ENCODE measurements at regions not wholly inside any gene's neighbourhood (a gene's known extent, or its start where the extent isn't known, plus 50 kb on each side); places are given as distances from the start of the nearest gene placed in this dataset.

DNA sequence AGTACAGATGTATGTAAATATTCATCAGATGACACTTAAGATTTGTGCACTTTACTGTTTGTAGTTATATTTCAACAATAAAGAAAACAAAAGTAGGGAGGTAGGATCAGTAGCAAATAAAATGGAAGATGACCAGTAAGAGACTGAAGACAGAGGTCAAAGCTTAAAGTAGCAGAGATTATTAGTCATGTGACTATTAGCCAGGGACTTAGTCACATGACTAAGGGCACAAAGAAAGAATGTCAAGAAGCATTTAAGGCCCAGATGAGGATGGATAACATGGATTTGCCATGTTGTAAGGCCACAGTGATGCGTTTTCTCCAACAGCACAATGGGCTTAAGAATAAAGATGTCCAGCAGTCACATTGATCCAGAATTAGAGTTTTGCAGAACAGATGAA is 479.6 kb downstream of the BCOR start:
- Mint-ChIP-seq H3K27me3 (no peaks in the 10 kb centered on the region), H3K4me1 (ENCODE audit: low read depth) (peaks cover 25% of the 10 kb centered on the region), H3K9me3 (peaks cover 16% of the 10 kb centered on the region), H3K4me3 (no peak overlapping the region), H3K27ac (no peak overlapping the region), H3K36me3 (ENCODE audit: low read depth) (no peaks in the 10 kb centered on the region)
- TF ChIP-seq, protein P1, sequence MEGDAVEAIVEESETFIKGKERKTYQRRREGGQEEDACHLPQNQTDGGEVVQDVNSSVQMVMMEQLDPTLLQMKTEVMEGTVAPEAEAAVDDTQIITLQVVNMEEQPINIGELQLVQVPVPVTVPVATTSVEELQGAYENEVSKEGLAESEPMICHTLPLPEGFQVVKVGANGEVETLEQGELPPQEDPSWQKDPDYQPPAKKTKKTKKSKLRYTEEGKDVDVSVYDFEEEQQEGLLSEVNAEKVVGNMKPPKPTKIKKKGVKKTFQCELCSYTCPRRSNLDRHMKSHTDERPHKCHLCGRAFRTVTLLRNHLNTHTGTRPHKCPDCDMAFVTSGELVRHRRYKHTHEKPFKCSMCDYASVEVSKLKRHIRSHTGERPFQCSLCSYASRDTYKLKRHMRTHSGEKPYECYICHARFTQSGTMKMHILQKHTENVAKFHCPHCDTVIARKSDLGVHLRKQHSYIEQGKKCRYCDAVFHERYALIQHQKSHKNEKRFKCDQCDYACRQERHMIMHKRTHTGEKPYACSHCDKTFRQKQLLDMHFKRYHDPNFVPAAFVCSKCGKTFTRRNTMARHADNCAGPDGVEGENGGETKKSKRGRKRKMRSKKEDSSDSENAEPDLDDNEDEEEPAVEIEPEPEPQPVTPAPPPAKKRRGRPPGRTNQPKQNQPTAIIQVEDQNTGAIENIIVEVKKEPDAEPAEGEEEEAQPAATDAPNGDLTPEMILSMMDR (IDR thresholded peaks at IDR 0.05) = no peak
- POLR2A ChIA-PET = no interaction called here
- CTCF ChIA-PET = no interaction called here
- DNase-seq (no peak), ATAC-seq (no peak)
- intact Hi-C loops (cut with micrococcal nuclease) = loop anchor here (10.0 kb wide), 1 partner anchor 557 kb away; no protein-coding TSS in a partner anchor

GRCh38 chrX:39619182-39620009 is 478.4 kb downstream of the BCOR start:
- POLR2A ChIA-PET = no interaction called here
- no peak overlapping the region for H3K27ac Mint-ChIP-seq
- H3K27me3 Mint-ChIP-seq = no peaks in the 10 kb centered on the region
- ATAC-seq (no peak), DNase-seq (no peak)
- H3K36me3 Mint-ChIP-seq (ENCODE audit: low read depth) = no peaks in the 10 kb centered on the region
- H3K4me1 Mint-ChIP-seq (ENCODE audit: low read depth) = peaks cover 18% of the 10 kb centered on the region
- H3K9me3 Mint-ChIP-seq = peaks cover 16% of the 10 kb centered on the region
- intact Hi-C loops (cut with micrococcal nuclease) = loop anchor here (10.0 kb wide), 1 partner anchor 555 kb away; no protein-coding TSS in a partner anchor
- no peak overlapping the region for H3K4me3 Mint-ChIP-seq
- CTCF ChIA-PET = no interaction called here
- TF ChIP-seq, protein P1 (IDR thresholded peaks at IDR 0.05) = no peak

DNA sequence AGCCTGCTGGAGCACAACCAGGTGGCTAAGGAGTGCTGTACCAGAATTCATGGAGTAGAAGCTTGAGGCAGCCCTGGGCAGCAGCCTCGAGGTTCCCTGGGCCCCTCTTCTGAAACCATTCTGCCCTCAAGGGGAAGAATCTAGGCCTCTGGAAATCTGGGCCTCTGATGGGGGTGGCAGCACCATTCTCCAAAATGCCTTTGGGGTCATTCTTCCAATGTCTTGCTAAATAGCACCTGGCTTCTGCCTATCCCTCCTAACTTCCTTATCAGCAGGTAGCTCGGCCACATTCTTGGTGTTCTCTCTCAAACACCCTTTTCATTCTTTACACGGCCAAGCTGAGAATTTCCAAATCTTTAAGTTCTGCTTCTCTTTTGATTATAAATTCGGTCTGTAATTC is 473.6 kb downstream of the BCOR start:
- DNase-seq (no peak), ATAC-seq (no peak)
- H3K27me3 Mint-ChIP-seq = no peaks in the 10 kb centered on the region
- H3K9me3 Mint-ChIP-seq = peaks cover 10% of the 10 kb centered on the region
- POLR2A ChIA-PET = no interaction called here
- no peak overlapping the region for H3K4me3 Mint-ChIP-seq
- peaks cover 12% of the 10 kb centered on the region for H3K4me1 Mint-ChIP-seq (ENCODE audit: low read depth)
- no peak overlapping the region for H3K27ac Mint-ChIP-seq
- TF ChIP-seq, protein P1 (IDR thresholded peaks at IDR 0.05) = no peak
- H3K36me3 Mint-ChIP-seq (ENCODE audit: low read depth) = no peaks in the 10 kb centered on the region
- intact Hi-C loops (cut with micrococcal nuclease) = no loop called here
- CTCF ChIA-PET = no interaction called here

GRCh38 chrX:39625810-39626209 is 471.9 kb downstream of the BCOR start:
- TF ChIP-seq, protein P1 (IDR thresholded peaks at IDR 0.05) = no peak
- no peaks in the 10 kb centered on the region for H3K27me3 Mint-ChIP-seq
- H3K27ac Mint-ChIP-seq = no peak overlapping the region
- ATAC-seq (no peak), DNase-seq (no peak)
- H3K36me3 Mint-ChIP-seq (ENCODE audit: low read depth) = no peaks in the 10 kb centered on the region
- ChIA-PET POLR2A (no interaction called here), CTCF (no interaction called here)
- H3K4me3 Mint-ChIP-seq = no peak overlapping the region
- H3K4me1 Mint-ChIP-seq (ENCODE audit: low read depth) = peaks cover 19% of the 10 kb centered on the region
- intact Hi-C loops (cut with micrococcal nuclease) = no loop called here
- peaks cover 7% of the 10 kb centered on the region for H3K9me3 Mint-ChIP-seq

- H3K36me3 Mint-ChIP-seq (ENCODE audit: low read depth) = no peaks in the 10 kb centered on the region
- no peak overlapping the region for H3K4me3 Mint-ChIP-seq
- ChIA-PET POLR2A (interaction anchor here (0.9 kb wide), 1 partner anchor 478 kb away, joined by 3 read pairs; no protein-coding TSS in a partner anchor), CTCF (no interaction called here)
- no peak overlapping the region for H3K27ac Mint-ChIP-seq
- H3K27me3 Mint-ChIP-seq = no peaks in the 10 kb centered on the region
- peaks cover 3% of the 10 kb centered on the region for H3K9me3 Mint-ChIP-seq
- ATAC-seq (peak; percentile 53), DNase-seq (peak; percentile 31)
- H3K4me1 Mint-ChIP-seq (ENCODE audit: low read depth) = peaks cover 29% of the 10 kb centered on the region
- TF ChIP-seq, protein P1 (IDR thresholded peaks at IDR 0.05) = no peak
- intact Hi-C loops (cut with micrococcal nuclease) = no loop called here
Observed at GRCh38 chrX:39626749-39627148, 471.0 kb downstream of the BCOR start.
